ENCODE measurements at regions not wholly inside any gene's neighbourhood (a gene's known extent, or its start where the extent isn't known, plus 50 kb on each side); places are given as distances from the start of the nearest gene placed in this dataset.

DNA sequence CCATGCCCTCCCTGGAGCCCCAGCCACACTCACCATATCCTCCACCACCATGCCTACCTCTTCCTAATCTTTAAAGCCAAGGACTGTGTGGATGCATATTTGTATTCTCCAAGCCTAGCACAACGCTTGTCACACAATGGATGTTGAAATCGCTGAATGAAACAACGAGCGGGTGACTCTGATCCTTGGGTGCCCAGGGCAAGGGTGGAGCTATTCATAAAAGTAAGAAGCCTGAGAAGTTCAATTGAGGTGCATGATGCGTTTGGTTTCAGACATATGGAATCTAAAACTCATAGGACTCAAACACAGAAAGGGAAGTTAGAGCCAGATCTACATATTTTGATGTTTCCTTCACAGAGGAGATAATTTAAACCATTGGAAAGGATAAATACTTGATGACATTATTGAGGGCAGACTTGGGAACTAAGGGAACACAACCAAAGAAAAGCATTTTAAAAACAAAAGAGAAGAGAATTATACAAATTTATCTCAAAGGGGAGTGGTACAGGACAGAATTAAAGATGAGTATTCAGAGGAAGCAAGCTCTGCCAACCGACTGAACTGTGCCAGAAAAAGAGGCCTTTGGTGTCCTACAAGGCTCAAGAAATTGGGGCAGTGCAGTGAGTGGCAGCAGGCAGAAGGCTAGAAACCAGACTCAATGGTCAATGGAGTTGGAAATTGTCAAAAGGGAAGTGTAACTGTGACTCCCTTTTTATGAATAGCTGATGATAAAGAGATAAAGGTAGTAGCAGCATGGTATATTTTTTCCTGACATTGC lies 200.6 kb upstream of the NCKAP5 start:
- no peak for DNase-seq (ENCODE audit: low spot score)

- DNase-seq (ENCODE audit: low spot score): no peak
Observed at GRCh38 chr2:133773854-133774653, 205.8 kb upstream of the NCKAP5 start.

DNA sequence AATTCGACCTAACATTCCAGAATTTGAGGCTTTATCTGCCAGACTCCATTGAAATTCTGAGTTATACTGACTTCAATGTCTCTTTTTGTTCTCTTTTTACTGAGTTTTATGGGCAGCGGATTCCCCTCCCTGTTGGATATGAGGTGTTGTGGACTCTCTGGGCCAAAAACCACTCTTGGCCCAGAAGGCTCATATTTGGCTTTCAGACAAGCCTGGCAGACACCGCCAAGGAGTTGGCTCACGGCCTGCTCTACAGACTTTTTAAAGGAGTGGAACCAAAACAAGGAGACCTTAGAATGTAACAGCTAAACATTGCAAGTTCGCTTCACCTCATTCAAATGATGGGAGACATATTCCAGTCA lies 206.4 kb upstream of the NCKAP5 start:
- DNase-seq (ENCODE audit: low spot score): no peak

DNA sequence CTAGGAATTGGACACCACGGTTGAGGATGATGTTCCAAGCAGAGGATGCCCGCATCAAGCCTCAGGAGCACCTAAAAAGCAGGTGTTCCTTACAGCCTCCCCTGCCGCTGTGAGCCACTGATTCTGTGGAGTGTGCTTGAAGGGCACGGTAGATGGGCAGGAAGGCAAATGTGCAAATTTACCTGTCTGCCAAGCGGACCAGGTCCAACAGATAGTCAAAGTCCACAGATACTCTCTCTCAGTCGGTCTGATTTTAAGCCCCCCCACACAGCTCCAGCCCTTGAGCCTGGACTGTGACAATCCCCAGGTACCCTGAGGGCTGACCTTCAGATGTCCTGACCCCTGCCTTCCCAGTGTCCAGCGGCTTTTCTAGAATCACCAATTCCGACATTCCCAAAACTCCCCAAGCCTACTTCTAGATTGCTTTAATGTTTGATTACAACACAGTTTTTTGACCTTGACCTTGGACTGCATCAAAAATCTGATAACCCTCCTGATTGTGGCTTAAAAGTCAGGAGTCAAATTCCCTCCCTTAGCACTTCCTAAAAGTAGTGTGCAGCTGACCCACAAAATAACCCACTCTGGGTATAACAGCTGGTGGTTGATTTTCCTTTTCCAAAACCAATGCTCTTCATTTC lies 208.8 kb upstream of the NCKAP5 start:
- no peak for DNase-seq (ENCODE audit: low spot score)

DNA sequence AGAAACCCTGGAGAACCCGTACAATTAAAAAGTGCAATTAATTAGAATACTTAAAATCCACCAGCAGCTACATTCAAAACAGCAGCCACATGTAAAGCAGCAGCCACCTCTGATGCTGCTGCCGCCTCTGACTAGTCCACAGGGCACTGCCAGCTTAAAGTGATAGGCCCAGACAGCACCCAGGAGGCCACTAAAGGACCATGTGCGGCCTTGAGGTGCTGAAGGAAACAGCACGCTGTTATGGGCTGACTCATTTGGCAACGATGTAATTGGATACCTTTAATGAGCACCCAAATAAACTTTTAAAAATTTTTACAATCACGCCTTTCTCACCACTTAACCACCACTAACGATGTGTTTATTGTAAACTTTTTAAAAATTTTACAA lies 209.3 kb upstream of the NCKAP5 start:
- DNase-seq (ENCODE audit: low spot score): no peak

- no peak for DNase-seq (ENCODE audit: low spot score)
Observed at GRCh38 chr2:133780099-133780996, 212.1 kb upstream of the NCKAP5 start.

GRCh38 chr2:133780997-133781513 lies 212.8 kb upstream of the NCKAP5 start:
- no peak for DNase-seq (ENCODE audit: low spot score)

- DNase-seq (ENCODE audit: low spot score): no peak
Observed at GRCh38 chr2:133787207-133787606, 218.9 kb upstream of the NCKAP5 start.

DNA sequence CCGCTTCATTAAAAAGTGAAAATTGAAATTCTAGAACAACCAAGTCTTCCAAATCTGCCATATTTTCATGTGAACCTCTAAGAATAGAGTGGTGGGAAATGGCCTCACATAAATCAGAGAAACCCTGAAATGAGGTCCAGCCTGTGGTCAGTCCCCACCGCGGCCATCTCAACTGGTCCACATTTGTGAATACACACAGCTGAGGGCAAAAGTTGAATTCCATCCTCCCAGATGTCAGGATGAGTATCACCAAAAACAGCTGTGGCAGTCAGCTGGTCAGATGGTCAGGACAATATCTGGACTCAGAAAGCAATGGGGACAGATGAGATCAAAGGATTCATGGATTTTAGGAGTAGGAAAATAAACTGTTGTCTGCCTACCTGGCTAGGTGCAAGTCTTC lies 219.4 kb upstream of the NCKAP5 start:
- no peak for DNase-seq (ENCODE audit: low spot score)

DNA sequence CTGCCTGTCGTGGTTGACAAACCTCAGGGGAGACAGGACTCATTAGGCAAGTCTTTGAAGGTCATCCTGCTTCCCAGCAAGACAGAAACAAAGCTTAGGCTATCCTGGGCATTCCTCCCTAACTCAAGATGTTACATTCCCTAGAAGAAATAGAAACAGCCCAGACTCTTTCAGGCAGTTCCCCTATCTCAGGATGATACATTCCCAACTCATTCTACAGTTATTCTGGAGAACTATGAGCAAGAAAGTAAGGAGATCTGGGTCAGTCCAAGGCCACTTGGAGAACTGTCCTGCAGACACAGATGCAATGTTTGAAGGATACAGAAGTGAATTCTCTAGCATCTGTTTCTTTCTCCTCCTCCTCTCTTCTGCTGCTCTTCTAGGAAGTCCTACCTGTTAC lies 220.1 kb upstream of the NCKAP5 start:
- DNase-seq (ENCODE audit: low spot score): no peak

DNA sequence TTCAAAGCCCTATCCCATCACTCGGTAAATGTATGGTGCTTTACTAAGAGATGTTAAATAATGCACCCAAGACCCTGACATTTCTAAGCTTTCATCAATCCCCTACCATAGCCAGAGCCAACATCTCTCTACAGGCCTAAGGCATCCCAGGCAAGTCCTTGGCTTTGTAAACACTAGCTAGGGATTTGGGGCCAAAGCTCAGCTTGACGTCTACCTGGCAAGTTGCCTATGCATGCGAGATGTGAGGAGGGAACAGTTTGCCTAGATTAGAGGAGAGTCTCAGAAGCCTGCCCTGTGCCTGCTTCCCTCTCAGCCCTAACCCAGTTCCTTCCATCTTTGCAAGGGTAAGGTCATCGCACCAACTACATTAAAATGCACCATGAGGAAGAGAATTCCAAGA lies 221.5 kb upstream of the NCKAP5 start:
- DNase-seq (ENCODE audit: low spot score): no peak

- no peak for DNase-seq (ENCODE audit: low spot score)
Observed at GRCh38 chr2:133790711-133791110, 222.4 kb upstream of the NCKAP5 start.

DNA sequence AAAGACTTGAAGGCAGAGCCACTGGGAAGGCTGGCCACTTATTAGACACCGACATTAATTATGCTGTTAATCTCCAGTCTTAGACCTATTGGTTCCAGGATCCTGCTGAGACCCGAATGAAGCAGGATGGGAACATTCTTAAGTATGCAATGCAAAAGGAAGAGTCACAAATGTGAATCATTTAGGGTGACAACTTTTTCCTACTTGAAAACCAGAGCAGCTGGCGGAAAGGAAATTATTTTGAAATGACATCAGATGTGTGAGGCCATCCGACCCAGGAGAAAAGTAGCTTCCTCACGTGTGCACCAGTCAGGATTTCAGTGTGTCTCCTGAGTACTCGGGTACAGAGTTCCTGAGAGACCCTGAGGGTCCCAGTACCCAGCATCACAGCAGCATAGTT lies 222.9 kb upstream of the NCKAP5 start:
- no peak for DNase-seq (ENCODE audit: low spot score)

- DNase-seq (ENCODE audit: low spot score): no peak
Observed at GRCh38 chr2:133792223-133792622, 224.0 kb upstream of the NCKAP5 start.

GRCh38 chr2:133794114-133794513 lies 225.9 kb upstream of the NCKAP5 start:
- DNase-seq (ENCODE audit: low spot score): no peak

DNA sequence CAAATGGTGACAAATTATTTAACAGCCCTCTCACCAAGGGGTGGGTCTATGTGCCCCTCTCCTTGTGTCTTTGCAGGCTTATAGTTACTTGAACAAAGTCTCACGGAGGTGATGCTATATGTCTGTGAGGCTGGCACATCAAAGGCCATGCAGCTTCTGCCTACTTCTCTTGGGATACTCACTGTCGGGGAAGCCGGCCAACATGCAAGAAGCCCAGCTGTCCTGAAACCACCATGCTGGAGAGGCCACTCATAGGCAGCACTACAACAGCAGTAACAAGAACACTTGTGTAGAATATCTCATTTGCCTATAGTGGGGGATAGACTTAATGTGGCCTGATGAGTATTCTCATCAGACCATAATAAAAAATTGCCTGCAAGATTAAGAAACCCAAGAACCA lies 233.7 kb upstream of the NCKAP5 start:
- DNase-seq (ENCODE audit: low spot score): no peak

- no peak for DNase-seq (ENCODE audit: low spot score)
Observed at GRCh38 chr2:133802409-133803039, 234.3 kb upstream of the NCKAP5 start.

DNA sequence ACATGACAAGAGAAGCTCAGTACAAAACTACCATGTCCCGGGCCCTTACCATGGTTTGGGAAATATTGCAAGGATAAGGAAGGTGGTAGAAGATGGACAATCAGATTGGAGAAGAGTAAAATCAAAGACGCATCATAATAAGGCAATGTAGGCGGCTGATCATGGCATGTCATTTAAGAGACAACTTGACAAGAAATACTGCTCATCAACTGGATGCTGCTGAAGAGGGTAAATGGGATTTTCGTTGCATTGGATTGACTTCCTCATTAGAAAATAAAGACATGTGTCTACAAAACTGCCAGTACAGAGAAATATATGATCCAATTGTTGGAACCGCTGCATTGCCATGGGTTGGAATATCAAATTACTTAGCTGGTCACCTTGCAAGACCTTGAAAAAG lies 238.3 kb upstream of the NCKAP5 start:
- no peak for DNase-seq (ENCODE audit: low spot score)

GRCh38 chr2:133809485-133809884 lies 241.2 kb upstream of the NCKAP5 start:
- DNase-seq (ENCODE audit: low spot score): no peak

GRCh38 chr2:133810559-133810958 lies 242.3 kb upstream of the NCKAP5 start:
- DNase-seq (ENCODE audit: low spot score): no peak

- DNase-seq (ENCODE audit: low spot score): no peak
Observed at GRCh38 chr2:133811409-133812125, 243.3 kb upstream of the NCKAP5 start.
